HCT116 (cell line): ENCODE measurements at regions not wholly inside any gene's neighbourhood (a gene's known extent, or its start where the extent isn't known, plus 50 kb on each side); places are given as distances from the start of the nearest gene placed in this dataset.

Source experiments
- EGR1 ChIP-seq: IDR thresholded peaks from 2 replicates; pipeline ENCODE4 v1.6.1; 2012; ENCODE audit warnings: low read depth
- EZH2 ChIP-seq: fragments of 200-600 bp; sonication (generic); IDR thresholded peaks from 2 replicates; pipeline ENCODE4 v1.6.1; 2017; ENCODE audit warnings: antibody characterized with exemption, mixed run types
- EZH2phosphoT487 ChIP-seq: fragments of 200-600 bp; IDR thresholded peaks from 2 replicates; pipeline ENCODE4 v1.6.1; 2018; ENCODE audit warnings: antibody characterized with exemption, borderline replicate concordance
- JUND ChIP-seq: IDR thresholded peaks from 2 replicates; pipeline ENCODE4 v1.6.1; 2012
- POLR2A ChIP-seq: IDR thresholded peaks from 2 replicates; pipeline ENCODE4 v1.7.0; 2011; ENCODE audit warnings: borderline replicate concordance; ENCODE audit not compliant: insufficient read depth, insufficient read length; ENCODE audit errors: extremely low read depth
- RAD21 ChIP-seq: IDR thresholded peaks from 2 replicates; pipeline ENCODE4 v1.6.1; 2012; ENCODE audit warnings: low read depth, mild to moderate bottlenecking
- SRF ChIP-seq: IDR thresholded peaks from 2 replicates; pipeline ENCODE4 v1.6.1; 2012; ENCODE audit warnings: low read depth
- YY1 ChIP-seq: IDR thresholded peaks from 2 replicates; pipeline ENCODE4 v1.6.1; 2011; ENCODE audit warnings: low read length, low read depth, moderate library complexity, mild to moderate bottlenecking; ENCODE audit not compliant: insufficient replicate concordance; ENCODE audit errors: extremely low read depth
- ZFX ChIP-seq: fragments of 450-650 bp; IDR thresholded peaks from 2 replicates; pipeline ENCODE4 v1.6.1; 2017
- ZNF274 ChIP-seq: fragments of 200-500 bp; sonication (Bioruptor generic); IDR thresholded peaks from 2 replicates; pipeline ENCODE4 v1.6.1; 2014; ENCODE audit warnings: mild to moderate bottlenecking, low read depth, low read length, inconsistent platforms
- TF ChIP-seq, protein P1 (sequence below), 3 experiments: fragments of 200-600 bp in 1 of 3; sonication (generic) in 1 of 3; IDR thresholded peaks in 2 of 3; conservative IDR thresholded peaks in 1 of 3; 2 replicates each; pipeline ENCODE4 v1.5.1; 2012 to 2017; ENCODE audit warnings: low read depth in 2 of 3, low read length in 2 of 3, antibody characterized with exemption in 1 of 3, borderline replicate concordance in 1 of 3, control low read depth in 1 of 3, mild to moderate bottlenecking in 1 of 3, mixed read lengths in 1 of 3, mixed run types in 1 of 3, moderate library complexity in 1 of 3; ENCODE audit not compliant: insufficient read depth in 1 of 3
- TF ChIP-seq, protein P2 (sequence below): IDR thresholded peaks from 2 replicates; pipeline ENCODE4 v1.6.1; 2012
- TF ChIP-seq, protein P3 (sequence below): IDR thresholded peaks from 2 replicates; pipeline ENCODE4 v1.6.1; 2012; ENCODE audit warnings: low read depth
- TF ChIP-seq, protein P4 (sequence below): IDR thresholded peaks from 2 replicates; pipeline ENCODE4 v1.6.1; 2012

DNA sequence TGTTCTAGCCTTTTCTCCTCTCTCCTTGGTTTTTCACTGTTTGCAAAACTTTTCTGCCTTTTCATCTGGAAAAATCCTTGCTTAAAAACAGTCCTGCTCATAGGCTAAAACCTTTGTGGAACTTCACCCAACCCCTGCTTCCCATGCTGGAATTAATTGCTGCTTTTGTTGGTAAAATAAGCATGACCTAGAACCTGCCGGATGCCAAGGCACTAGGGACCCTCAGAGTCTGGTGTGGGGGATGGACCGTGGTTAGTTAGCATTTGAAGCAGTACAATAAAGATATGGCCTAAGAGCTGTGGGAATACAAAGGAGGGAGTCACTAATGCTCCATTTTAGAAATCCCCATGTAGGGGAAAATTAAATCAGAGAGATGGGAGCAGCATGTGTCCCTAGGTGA is 326.3 kb downstream of the KCNRG start:
- TF ChIP-seq POLR2A, result no peak
- TF ChIP-seq, protein P1, sequence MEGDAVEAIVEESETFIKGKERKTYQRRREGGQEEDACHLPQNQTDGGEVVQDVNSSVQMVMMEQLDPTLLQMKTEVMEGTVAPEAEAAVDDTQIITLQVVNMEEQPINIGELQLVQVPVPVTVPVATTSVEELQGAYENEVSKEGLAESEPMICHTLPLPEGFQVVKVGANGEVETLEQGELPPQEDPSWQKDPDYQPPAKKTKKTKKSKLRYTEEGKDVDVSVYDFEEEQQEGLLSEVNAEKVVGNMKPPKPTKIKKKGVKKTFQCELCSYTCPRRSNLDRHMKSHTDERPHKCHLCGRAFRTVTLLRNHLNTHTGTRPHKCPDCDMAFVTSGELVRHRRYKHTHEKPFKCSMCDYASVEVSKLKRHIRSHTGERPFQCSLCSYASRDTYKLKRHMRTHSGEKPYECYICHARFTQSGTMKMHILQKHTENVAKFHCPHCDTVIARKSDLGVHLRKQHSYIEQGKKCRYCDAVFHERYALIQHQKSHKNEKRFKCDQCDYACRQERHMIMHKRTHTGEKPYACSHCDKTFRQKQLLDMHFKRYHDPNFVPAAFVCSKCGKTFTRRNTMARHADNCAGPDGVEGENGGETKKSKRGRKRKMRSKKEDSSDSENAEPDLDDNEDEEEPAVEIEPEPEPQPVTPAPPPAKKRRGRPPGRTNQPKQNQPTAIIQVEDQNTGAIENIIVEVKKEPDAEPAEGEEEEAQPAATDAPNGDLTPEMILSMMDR (IDR thresholded peaks at IDR 0.05 in 2 of 3, conservative IDR thresholded peaks at IDR 0.05 in 1 of 3; ENCODE audit: borderline replicate concordance in 1 of 3, insufficient read depth in 1 of 3, low read depth in 2 of 3, low read length in 2 of 3), result no peak
- no peak for TF ChIP-seq EZH2phosphoT487
- TF ChIP-seq EGR1, result no peak
- TF ChIP-seq, protein P2, sequence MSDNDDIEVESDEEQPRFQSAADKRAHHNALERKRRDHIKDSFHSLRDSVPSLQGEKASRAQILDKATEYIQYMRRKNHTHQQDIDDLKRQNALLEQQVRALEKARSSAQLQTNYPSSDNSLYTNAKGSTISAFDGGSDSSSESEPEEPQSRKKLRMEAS, result no peak
- TF ChIP-seq, protein P3, sequence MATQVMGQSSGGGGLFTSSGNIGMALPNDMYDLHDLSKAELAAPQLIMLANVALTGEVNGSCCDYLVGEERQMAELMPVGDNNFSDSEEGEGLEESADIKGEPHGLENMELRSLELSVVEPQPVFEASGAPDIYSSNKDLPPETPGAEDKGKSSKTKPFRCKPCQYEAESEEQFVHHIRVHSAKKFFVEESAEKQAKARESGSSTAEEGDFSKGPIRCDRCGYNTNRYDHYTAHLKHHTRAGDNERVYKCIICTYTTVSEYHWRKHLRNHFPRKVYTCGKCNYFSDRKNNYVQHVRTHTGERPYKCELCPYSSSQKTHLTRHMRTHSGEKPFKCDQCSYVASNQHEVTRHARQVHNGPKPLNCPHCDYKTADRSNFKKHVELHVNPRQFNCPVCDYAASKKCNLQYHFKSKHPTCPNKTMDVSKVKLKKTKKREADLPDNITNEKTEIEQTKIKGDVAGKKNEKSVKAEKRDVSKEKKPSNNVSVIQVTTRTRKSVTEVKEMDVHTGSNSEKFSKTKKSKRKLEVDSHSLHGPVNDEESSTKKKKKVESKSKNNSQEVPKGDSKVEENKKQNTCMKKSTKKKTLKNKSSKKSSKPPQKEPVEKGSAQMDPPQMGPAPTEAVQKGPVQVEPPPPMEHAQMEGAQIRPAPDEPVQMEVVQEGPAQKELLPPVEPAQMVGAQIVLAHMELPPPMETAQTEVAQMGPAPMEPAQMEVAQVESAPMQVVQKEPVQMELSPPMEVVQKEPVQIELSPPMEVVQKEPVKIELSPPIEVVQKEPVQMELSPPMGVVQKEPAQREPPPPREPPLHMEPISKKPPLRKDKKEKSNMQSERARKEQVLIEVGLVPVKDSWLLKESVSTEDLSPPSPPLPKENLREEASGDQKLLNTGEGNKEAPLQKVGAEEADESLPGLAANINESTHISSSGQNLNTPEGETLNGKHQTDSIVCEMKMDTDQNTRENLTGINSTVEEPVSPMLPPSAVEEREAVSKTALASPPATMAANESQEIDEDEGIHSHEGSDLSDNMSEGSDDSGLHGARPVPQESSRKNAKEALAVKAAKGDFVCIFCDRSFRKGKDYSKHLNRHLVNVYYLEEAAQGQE, result no peak
- TF ChIP-seq JUND, result no peak
- no peak for TF ChIP-seq ZNF274
- TF ChIP-seq YY1, result no peak
- TF ChIP-seq, protein P4, sequence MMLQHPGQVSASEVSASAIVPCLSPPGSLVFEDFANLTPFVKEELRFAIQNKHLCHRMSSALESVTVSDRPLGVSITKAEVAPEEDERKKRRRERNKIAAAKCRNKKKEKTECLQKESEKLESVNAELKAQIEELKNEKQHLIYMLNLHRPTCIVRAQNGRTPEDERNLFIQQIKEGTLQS, result no peak
- TF ChIP-seq ZFX, result no peak
- TF ChIP-seq RAD21, result no peak
- no peak for TF ChIP-seq EZH2
- no peak for TF ChIP-seq SRF
